Activated naive CD4-positive, alpha-beta T cell treated with anti-CD3 and anti-CD28 coated beads for 36 hours (primary cell): ENCODE measurements at regions not wholly inside any gene's neighbourhood (a gene's known extent, or its start where the extent isn't known, plus 50 kb on each side); places are given as distances from the start of the nearest gene placed in this dataset.

Experiments
- CTCF ChIA-PET: fragments of 350-600 bp; sonication (Branson Sonifier 250); formaldehyde crosslinking; loops from one replicate; lab custom pipeline; 2021; ENCODE audit warnings: antibody characterized with exemption; lab: Charles Lee
- DNase-seq: peaks from one replicate; pipeline ENCODE4 v3.0.0-alpha.2; 2020
- H3K27ac Mint-ChIP-seq: one replicate; pipeline ENCODE4 v1.8.0; 2021; ENCODE audit warnings: mild to moderate bottlenecking, mixed read lengths
- H3K27me3 Mint-ChIP-seq: one replicate; pipeline ENCODE4 v1.8.0; 2021; ENCODE audit warnings: low read depth, mixed read lengths
- H3K36me3 Mint-ChIP-seq: one replicate; pipeline ENCODE4 v1.8.0; 2021; ENCODE audit warnings: low read depth, mixed read lengths
- H3K4me1 Mint-ChIP-seq: one replicate; pipeline ENCODE4 v1.8.0; 2021; ENCODE audit warnings: low read depth, mixed read lengths
- H3K4me3 Mint-ChIP-seq: one replicate; pipeline ENCODE4 v1.8.0; 2021; ENCODE audit warnings: mild to moderate bottlenecking, moderate library complexity, mixed read lengths
- H3K9me3 Mint-ChIP-seq: one replicate; pipeline ENCODE4 v1.8.0; 2021; ENCODE audit warnings: mixed read lengths
- intact Hi-C: fragments of 100-400 bp; cut with micrococcal nuclease; formaldehyde crosslinking; loops from one replicate; pipeline ENCODE4 v1.15.1; 2023

DNA sequence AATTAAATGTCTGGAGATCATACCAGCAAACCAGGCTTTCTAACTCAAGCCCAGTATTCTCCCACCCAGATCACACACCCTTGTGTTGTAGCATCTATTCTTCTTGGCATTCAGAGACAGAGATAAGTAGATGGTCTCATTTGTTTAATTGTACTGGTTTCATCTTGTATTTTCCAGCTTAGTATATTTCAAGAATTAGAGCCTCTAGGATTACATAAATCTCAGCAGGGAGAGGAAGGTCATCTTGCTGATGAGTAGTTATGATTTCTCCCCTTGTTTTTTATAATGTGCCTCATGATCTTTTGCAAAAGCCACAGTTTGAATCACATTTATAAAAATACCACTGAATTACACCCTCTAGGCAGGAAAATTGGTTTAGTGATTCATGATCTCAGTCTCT, 106.6 kb upstream of the NRSN1 start:
- Mint-ChIP-seq H3K36me3 (no peaks in the 10 kb centered on the region), H3K9me3 (no peaks in the 10 kb centered on the region), H3K27ac (no peak overlapping the region), H3K4me3 (no peak overlapping the region), H3K4me1 (no peaks in the 10 kb centered on the region), H3K27me3 (peaks cover 3% of the 10 kb centered on the region)
- CTCF ChIA-PET = interaction anchor here (1.2 kb wide), 1 partner anchor 9 kb away, joined by 6 read pairs; no protein-coding TSS in a partner anchor
- intact Hi-C loops = no loop called here
- DNase-seq = no peak

DNA sequence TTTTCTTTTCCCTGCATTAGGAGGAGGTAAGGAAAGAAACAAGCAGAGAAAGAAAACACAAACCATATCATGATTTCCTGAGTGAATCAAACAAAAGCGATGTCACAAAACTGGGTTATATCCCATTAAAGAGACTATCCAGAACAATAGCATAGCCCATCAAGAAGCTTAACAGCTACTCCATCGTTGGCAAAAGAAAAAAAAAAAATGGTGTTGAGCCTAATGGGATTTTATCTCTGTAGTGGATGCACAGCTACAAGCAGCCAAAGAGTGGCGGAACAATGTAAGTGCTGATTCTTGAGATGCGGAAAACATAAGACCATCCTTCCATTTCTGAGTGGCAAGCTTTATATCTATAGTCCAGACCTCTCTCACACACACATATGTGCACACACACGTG, 106.2 kb upstream of the NRSN1 start:
- Mint-ChIP-seq H3K27ac (no peak overlapping the region), H3K36me3 (no peaks in the 10 kb centered on the region), H3K4me1 (no peaks in the 10 kb centered on the region), H3K4me3 (no peak overlapping the region), H3K27me3 (peaks cover 3% of the 10 kb centered on the region), H3K9me3 (no peaks in the 10 kb centered on the region)
- DNase-seq = no peak
- CTCF ChIA-PET = interaction anchor here (1.2 kb wide), 1 partner anchor 10 kb away, joined by 6 read pairs; no protein-coding TSS in a partner anchor
- intact Hi-C loops = no loop called here

DNA sequence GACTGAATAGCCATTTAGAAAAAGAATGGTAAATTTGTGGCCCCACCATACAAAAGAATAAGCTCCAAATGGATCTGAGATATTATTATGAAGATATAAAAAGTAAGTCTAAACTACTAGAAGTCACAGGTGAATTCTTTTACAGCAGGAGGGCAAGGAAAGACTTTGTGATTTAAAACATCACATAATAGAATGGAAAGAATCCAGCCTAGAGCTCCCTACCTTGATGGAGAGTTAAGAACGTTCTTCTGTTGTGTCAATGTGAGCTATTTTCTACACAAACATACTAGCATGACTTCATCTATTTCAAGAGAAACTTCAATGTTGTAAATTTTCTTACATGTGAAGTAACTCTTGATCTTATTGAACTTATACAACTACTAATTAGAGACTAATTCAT, 100.0 kb upstream of the NRSN1 start:
- Mint-ChIP-seq H3K36me3 (peaks cover 2% of the 10 kb centered on the region), H3K4me1 (no peaks in the 10 kb centered on the region), H3K9me3 (peaks cover 7% of the 10 kb centered on the region), H3K27me3 (peaks cover 3% of the 10 kb centered on the region), H3K27ac (no peak overlapping the region), H3K4me3 (no peak overlapping the region)
- no peak for DNase-seq
- intact Hi-C loops = no loop called here
- CTCF ChIA-PET = no interaction called here

DNA sequence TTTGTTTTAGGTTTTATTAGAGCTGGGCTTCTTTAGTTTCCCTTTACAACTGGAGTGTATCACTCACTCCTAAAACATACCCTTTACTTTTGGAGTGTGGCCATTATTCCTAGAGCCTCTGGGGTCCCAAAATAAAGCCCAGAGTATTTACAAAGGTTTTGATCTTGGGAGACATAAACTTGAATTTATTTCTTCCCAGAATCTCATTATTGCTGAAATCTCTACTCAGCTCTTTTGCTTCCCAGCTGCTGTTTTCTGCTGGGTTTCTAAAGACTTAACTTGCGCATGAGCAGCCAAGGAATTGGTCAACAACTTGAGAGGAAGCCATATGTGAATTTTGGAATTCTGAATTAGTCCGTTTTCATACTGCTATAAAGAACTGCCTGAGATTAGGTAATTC, 94.5 kb upstream of the NRSN1 start:
- peaks cover 2% of the 10 kb centered on the region for H3K36me3 Mint-ChIP-seq
- H3K4me3 Mint-ChIP-seq = no peak overlapping the region
- CTCF ChIA-PET = no interaction called here
- H3K4me1 Mint-ChIP-seq = no peaks in the 10 kb centered on the region
- intact Hi-C loops = no loop called here
- H3K27ac Mint-ChIP-seq = no peak overlapping the region
- no peaks in the 10 kb centered on the region for H3K27me3 Mint-ChIP-seq
- H3K9me3 Mint-ChIP-seq = peaks cover 17% of the 10 kb centered on the region
- no peak for DNase-seq

DNA sequence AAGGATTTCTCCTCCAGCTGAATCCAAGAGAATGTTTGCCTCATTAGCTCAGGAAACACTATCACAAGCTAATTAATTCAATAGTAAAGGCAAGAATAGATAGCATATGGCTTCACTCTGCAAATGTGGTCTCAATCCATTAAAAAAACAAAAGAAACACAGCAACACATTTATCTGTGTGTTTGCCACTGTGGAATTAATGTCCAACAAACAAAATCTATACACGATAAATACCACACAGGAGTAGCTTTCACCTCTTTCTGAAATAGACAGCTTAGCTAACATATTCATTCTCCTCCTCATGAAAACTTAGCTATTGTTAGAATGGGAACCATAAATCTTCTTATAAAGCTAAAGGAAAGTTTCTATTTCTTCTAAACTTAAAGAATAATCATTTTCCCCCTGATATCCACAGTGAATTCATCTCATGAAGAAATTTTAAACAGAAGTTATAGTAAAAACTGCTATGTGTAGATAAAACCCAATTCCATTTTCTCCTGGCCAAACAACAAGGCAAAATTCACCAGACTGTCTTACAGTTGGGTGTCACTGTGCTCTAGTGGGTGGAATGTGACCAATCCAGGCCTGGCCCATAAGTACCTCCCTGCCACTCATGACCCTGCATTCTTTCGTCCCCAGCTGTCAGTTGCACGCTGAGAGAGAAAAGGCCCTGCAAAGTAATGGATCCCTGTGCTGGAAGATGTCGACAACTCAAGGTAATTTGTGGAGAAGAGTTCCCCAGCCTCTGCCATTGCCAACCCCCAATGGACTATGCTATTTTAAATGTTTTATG, 92.9 kb upstream of the NRSN1 start:
- CTCF ChIA-PET = interaction anchor here (0.6 kb wide), 1 partner anchor 1383 kb away, joined by 3 read pairs; no protein-coding TSS in a partner anchor
- no peaks in the 10 kb centered on the region for H3K27me3 Mint-ChIP-seq
- no peak overlapping the region for H3K4me3 Mint-ChIP-seq
- no peak overlapping the region for H3K27ac Mint-ChIP-seq
- H3K9me3 Mint-ChIP-seq = peaks cover 17% of the 10 kb centered on the region
- no peak for DNase-seq
- H3K4me1 Mint-ChIP-seq = no peaks in the 10 kb centered on the region
- no peaks in the 10 kb centered on the region for H3K36me3 Mint-ChIP-seq
- intact Hi-C loops = no loop called here

DNA sequence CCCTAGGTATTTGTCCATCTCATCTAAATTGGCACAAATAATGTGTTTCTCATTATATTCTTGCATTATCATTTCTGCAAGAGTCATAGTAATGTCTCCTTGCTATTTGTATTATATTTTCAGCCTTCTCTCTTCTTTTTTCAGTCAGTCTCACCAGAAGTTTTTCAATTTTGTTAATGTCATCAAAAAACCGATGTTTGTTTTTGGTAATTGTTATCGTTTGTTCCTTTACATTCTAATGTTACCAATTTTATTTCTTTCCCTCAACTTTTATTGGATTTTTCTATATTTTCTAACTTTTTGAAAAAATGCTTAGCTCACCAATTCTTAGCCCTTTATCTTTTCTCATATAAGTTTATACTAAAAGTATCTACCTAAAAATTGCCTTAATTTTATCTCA, 82.2 kb upstream of the NRSN1 start:
- Mint-ChIP-seq H3K4me3 (no peak overlapping the region), H3K9me3 (peaks cover 6% of the 10 kb centered on the region), H3K4me1 (no peaks in the 10 kb centered on the region), H3K36me3 (no peaks in the 10 kb centered on the region), H3K27me3 (no peaks in the 10 kb centered on the region), H3K27ac (no peak overlapping the region)
- no peak for DNase-seq
- intact Hi-C loops = no loop called here
- CTCF ChIA-PET = no interaction called here

DNA sequence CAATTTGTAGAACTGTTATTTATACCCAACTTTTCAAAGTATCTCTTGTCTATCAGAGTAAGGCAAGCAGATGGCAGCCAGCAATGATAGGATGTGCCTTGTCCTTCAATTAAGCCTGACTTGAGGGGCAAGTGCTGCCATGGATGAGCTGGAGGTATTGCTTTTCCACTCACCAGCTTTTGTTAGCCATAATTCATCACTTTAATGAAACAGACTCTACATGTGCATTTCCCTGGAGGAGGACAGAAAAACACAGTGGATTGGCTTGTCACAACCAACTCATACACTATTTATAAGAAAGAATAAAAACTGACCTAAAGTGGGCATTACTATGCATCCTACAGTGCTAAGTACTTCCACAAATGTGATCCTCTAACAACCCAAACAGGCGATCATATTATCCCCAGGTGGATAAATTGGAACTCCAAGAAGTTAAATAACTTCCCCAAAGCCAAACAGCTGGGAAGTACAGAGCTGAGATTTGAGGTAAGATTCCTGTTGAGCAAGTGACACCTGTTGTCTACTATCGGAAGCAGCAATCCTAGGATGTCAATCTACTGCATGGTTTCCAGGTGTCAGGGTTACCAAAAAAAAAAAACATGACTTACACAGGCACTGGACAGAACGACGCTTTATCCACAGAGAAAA, 73.9 kb upstream of the NRSN1 start:
- Mint-ChIP-seq H3K4me1 (no peaks in the 10 kb centered on the region), H3K27me3 (no peaks in the 10 kb centered on the region), H3K27ac (no peak overlapping the region), H3K9me3 (no peaks in the 10 kb centered on the region), H3K4me3 (no peak overlapping the region), H3K36me3 (no peaks in the 10 kb centered on the region)
- DNase-seq = no peak
- CTCF ChIA-PET = interaction anchor here (0.7 kb wide), 2 partner anchors 69 to 1035 kb away, joined by 3 to 10 read pairs; no protein-coding TSS in a partner anchor
- intact Hi-C loops = no loop called here

DNA sequence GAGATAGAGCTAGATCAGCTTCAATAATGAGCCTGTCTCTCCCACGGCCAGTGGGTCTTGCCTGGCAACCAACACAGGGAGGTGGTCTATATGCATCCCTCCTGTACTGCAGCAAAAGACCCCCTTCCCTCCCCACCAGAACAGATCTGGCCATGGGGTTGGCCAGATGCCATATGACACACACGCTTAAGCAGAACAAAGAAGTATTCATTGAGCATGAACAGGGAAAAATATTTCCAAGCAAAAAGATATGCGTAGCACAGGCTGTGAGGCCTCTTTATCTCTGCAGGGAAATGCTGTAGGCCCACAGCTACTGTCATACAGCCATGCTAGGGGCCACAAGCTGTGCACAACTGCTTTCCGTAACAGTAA, 73.4 kb upstream of the NRSN1 start:
- no peak for DNase-seq
- Mint-ChIP-seq H3K36me3 (no peaks in the 10 kb centered on the region), H3K4me1 (no peaks in the 10 kb centered on the region), H3K4me3 (no peak overlapping the region), H3K27ac (no peak overlapping the region), H3K27me3 (no peaks in the 10 kb centered on the region), H3K9me3 (no peaks in the 10 kb centered on the region)
- CTCF ChIA-PET = interaction anchor here (0.7 kb wide), 1 partner anchor 1036 kb away, joined by 10 read pairs; no protein-coding TSS in a partner anchor
- intact Hi-C loops = no loop called here

DNA sequence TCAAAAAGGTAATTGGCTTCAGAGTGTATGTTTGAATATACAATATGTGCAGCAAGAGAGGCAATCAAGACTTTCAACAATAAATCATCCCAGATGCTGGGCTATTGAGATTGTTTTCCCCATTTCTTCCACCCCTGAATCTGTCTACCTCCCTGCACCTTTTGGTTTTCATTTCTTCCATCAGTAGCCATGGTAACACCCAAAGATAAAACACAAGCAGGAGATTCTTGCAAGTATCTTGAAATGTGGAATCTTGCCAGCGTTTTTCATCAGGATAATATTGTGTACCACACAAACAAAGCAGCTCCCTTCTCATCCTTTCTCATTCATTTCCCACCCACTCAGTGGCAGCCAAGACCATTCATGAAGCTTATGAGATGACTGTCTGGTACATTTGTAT, 73.0 kb upstream of the NRSN1 start:
- intact Hi-C loops = no loop called here
- no peak for DNase-seq
- Mint-ChIP-seq H3K27ac (no peak overlapping the region), H3K4me1 (no peaks in the 10 kb centered on the region), H3K27me3 (no peaks in the 10 kb centered on the region), H3K4me3 (no peak overlapping the region), H3K9me3 (no peaks in the 10 kb centered on the region), H3K36me3 (no peaks in the 10 kb centered on the region)
- CTCF ChIA-PET = interaction anchor here (0.7 kb wide), 1 partner anchor 1036 kb away, joined by 10 read pairs; no protein-coding TSS in a partner anchor

DNA sequence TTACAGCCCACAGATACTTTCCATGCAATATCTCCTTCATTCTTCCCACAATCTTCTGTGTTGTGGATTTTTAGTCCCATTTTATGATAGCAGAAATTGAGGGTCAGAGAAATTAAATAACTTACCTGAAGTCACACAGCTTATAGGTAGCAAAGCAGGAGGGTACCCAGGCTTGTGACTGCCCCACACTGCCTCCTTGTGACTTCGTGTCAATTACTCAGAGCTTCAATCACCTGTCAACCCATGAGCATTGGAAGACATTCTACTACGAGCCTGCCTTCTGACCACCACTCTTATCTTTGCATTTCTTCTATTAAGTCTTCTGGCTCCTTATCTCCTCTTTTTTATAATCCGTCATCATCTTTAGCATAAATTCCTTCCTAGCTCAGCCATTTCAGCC, 71.6 kb upstream of the NRSN1 start:
- Mint-ChIP-seq H3K4me3 (no peak overlapping the region), H3K4me1 (no peaks in the 10 kb centered on the region), H3K36me3 (no peaks in the 10 kb centered on the region), H3K27ac (no peak overlapping the region), H3K27me3 (no peaks in the 10 kb centered on the region), H3K9me3 (no peaks in the 10 kb centered on the region)
- intact Hi-C loops = no loop called here
- CTCF ChIA-PET = no interaction called here
- no peak for DNase-seq

DNA sequence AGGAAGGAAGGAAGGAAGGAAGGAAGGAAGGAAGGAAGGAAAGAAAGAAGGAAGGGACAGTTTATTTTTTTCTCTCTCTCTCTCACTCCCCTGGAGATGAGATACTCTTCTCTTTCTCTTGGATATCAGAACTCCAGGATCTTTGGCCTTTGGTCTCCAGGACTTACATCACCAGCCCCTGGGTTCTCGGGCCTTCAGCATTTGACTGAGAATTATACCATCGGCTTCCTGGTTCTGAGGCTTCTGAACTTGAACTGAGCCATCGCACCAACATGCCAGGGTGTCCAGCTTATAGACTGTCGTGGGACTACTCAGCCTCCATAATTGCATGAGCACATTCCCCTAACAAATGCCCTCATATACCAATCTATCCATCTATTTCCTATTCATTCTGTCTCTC, 69.4 kb upstream of the NRSN1 start:
- intact Hi-C loops = no loop called here
- H3K27me3 Mint-ChIP-seq = no peaks in the 10 kb centered on the region
- no peaks in the 10 kb centered on the region for H3K4me1 Mint-ChIP-seq
- no peak for DNase-seq
- H3K9me3 Mint-ChIP-seq = no peaks in the 10 kb centered on the region
- H3K36me3 Mint-ChIP-seq = no peaks in the 10 kb centered on the region
- H3K27ac Mint-ChIP-seq = no peak overlapping the region
- no peak overlapping the region for H3K4me3 Mint-ChIP-seq
- CTCF ChIA-PET = no interaction called here

DNA sequence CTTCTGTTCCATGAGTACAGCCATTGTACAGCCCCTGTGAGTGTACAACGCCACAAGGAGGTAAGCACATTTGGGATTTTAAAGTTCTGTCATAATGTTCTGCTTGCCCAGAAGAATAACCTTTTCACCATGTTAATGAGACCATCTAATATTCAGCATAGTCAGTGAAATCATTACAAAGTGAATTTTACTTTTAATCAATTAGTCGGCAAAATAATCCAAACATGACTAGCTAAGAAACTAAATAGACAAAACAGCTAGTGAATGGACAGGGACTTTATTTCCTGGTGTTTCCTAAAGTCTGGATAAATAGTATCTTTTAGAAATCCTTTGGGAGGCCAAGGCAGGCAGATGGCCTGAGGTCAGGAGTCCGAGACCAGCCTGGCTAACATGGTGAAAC, 69.0 kb upstream of the NRSN1 start:
- H3K27me3 Mint-ChIP-seq = no peaks in the 10 kb centered on the region
- intact Hi-C loops = no loop called here
- CTCF ChIA-PET = no interaction called here

More for the DNA sequence above, 69.0 kb upstream of the NRSN1 start:
- H3K36me3 Mint-ChIP-seq = no peaks in the 10 kb centered on the region
- DNase-seq = no peak
- no peak overlapping the region for H3K4me3 Mint-ChIP-seq
- no peak overlapping the region for H3K27ac Mint-ChIP-seq
- H3K9me3 Mint-ChIP-seq = no peaks in the 10 kb centered on the region
- no peaks in the 10 kb centered on the region for H3K4me1 Mint-ChIP-seq
